Parathyroid adenoma (tissue), 2 donors: ENCODE measurements at regions not wholly inside any gene's neighbourhood (a gene's known extent, or its start where the extent isn't known, plus 50 kb on each side); places are given as distances from the start of the nearest gene placed in this dataset.

Source experiments
- H2AFZ ChIP-seq: fragments of 300-600 bp; sonication (generic); one replicate; pipeline ENCODE4 v1.7.0; 2017; ENCODE audit warnings: antibody characterized with exemption, mild to moderate bottlenecking
- H3K27ac ChIP-seq: fragments of 300-600 bp; sonication (generic); one replicate; pipeline ENCODE4 v1.7.0; 2017
- H3K27me3 ChIP-seq: fragments of 300-600 bp; sonication (generic); one replicate; pipeline ENCODE4 v1.7.0; 2017; ENCODE audit warnings: low read length; ENCODE audit not compliant: control insufficient read depth, insufficient read depth
- H3K36me3 ChIP-seq: fragments of 300-600 bp; sonication (generic); one replicate; pipeline ENCODE4 v1.7.0; 2017; ENCODE audit warnings: low read length; ENCODE audit not compliant: control insufficient read depth, insufficient read depth
- H3K4me1 ChIP-seq: fragments of 300-600 bp; sonication (generic); one replicate; pipeline ENCODE4 v1.7.0; 2017; ENCODE audit warnings: control low read depth
- H3K4me2 ChIP-seq: fragments of 300-600 bp; sonication (generic); one replicate; pipeline ENCODE4 v1.7.0; 2017; ENCODE audit warnings: low read length
- H3K4me3 ChIP-seq: fragments of 300-600 bp; sonication (generic); one replicate; pipeline ENCODE4 v1.7.0; 2017; ENCODE audit warnings: low read depth, low read length
- H3K79me2 ChIP-seq: fragments of 300-600 bp; sonication (generic); one replicate; pipeline ENCODE4 v1.7.0; 2017; ENCODE audit warnings: control low read depth
- H3K9ac ChIP-seq: fragments of 300-600 bp; sonication (generic); one replicate; pipeline ENCODE4 v1.7.0; 2017; ENCODE audit warnings: mild to moderate bottlenecking
- H3K9me3 ChIP-seq: fragments of 300-600 bp; sonication (generic); one replicate; pipeline ENCODE4 v1.7.0; 2017; ENCODE audit warnings: low read length; ENCODE audit not compliant: control insufficient read depth
- TF ChIP-seq, protein P1 (sequence below): fragments of 300-600 bp; sonication (generic); IDR thresholded peaks from one replicate; pipeline ENCODE4 v1.7.0; 2017; ENCODE audit warnings: antibody characterized with exemption, mild to moderate bottlenecking
- donor health status: primary hyperparathyroidism.

DNA sequence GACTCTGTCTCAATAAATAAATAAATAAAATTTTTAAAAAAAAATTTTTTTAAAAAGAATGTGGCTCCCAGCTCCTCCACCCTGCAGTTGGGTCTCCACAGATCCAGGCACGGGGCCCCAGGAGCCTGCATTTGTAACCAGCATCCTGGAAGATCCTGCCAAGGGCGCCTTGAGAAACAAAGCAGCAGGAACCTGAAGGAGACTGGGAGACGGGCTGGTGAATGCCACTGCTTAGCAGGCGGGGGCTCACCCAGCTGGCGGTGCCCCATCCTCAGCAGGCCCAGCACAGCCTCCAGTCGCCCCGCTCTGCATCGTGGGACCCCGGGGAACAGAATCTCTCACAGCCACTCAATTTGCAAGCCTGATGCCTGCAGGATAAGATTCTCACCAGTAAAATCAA is 187.5 kb upstream of the SALL3 start:
- Histone ChIP-seq H3K79me2 (no peaks in the 10 kb centered on the region), H3K9me3 (no peaks in the 10 kb centered on the region), H3K9ac (no peak overlapping the region), H3K4me3 (no peak overlapping the region), H3K27me3 (no peaks in the 10 kb centered on the region), H3K27ac (no peak overlapping the region), H3K4me2 (no peak overlapping the region), H3K4me1 (no peaks in the 10 kb centered on the region), H2AFZ (no peak overlapping the region), H3K36me3 (no peaks in the 10 kb centered on the region)
- TF ChIP-seq, protein P1, sequence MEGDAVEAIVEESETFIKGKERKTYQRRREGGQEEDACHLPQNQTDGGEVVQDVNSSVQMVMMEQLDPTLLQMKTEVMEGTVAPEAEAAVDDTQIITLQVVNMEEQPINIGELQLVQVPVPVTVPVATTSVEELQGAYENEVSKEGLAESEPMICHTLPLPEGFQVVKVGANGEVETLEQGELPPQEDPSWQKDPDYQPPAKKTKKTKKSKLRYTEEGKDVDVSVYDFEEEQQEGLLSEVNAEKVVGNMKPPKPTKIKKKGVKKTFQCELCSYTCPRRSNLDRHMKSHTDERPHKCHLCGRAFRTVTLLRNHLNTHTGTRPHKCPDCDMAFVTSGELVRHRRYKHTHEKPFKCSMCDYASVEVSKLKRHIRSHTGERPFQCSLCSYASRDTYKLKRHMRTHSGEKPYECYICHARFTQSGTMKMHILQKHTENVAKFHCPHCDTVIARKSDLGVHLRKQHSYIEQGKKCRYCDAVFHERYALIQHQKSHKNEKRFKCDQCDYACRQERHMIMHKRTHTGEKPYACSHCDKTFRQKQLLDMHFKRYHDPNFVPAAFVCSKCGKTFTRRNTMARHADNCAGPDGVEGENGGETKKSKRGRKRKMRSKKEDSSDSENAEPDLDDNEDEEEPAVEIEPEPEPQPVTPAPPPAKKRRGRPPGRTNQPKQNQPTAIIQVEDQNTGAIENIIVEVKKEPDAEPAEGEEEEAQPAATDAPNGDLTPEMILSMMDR: no peak

DNA sequence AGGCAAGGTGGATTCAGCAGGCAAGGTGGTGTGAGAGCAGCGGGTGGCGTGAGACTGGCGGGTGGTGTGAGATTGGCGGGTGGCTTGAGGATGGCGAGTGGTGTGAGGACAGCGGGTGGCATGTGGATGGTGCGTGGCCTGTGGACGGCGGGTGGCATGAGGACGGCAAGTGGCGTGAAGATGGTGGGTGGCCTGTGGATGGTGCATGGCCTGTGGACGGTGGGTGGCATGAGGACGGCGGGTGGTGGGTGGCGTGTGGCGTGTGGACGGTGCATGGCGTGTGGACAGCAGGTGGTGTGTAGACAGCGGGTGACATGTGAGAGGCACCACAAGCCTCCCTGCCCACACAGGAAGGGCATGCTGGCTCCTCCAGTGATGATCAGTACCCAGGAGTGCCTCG is 186.9 kb upstream of the SALL3 start:
- Histone ChIP-seq H3K4me1 (no peaks in the 10 kb centered on the region), H3K9me3 (no peaks in the 10 kb centered on the region), H3K4me2 (no peak overlapping the region), H3K9ac (no peak overlapping the region), H3K27me3 (no peaks in the 10 kb centered on the region), H3K27ac (no peak overlapping the region), H3K79me2 (no peaks in the 10 kb centered on the region), H3K36me3 (no peaks in the 10 kb centered on the region), H3K4me3 (no peak overlapping the region), H2AFZ (no peak overlapping the region)
- TF ChIP-seq, protein P1: no peak

DNA sequence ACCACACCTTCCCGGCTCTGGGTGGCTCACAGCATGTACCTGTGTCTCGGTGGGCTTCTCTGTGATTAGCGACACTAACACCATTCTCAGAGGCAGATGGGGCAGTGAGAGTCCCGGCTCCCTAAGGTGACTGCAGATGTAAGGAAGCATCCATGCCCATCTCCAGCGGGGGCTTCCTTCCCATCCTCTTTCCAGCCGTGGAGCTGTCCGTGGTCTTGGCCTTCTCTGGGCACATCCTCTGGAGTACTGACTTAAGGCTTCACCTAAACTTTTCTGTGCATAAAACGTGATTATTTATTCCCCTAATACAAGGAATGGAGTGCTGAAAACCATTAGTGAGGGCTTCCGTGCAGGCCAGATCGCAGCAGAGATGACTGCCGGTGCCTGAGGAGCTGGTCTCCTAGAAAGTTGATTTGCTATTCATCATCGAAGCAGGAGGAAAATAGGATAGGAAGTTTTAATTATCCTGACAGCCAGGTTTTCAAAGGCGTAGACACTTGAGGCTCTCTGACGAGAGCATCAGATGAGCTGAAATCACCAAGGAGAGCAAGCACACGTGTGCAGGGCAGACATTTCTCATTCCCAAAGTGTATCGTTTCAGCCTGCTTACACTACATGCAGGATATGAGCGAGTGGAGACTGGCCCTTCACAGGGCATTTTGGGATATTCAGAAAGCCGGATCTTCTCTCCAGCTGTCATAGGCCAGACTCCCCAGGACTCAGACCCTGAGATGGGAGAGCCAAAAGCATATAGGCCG is 186.1 kb upstream of the SALL3 start:
- TF ChIP-seq, protein P1: no peak
- no peak overlapping the region for H3K9ac ChIP-seq

DNA sequence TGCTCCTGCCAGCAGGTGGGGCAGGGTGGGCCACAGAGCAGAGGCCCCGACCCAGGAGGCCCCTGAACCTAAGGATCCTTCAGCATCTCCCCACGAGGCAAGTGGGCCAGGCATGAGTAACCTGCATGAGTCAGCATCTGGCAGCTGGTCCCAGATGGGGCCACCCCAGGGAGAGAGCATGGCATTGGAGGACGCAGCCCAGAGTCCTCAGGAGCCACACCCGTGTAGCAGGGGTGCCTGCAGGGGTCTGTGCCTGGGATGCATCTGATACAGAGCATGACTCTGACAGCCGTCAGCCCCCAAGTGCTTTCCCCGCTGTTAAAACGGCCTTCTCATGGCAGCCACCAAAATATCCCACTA is 185.6 kb upstream of the SALL3 start:
- Histone ChIP-seq H3K4me1 (no peaks in the 10 kb centered on the region), H3K36me3 (no peaks in the 10 kb centered on the region), H3K27me3 (no peaks in the 10 kb centered on the region), H2AFZ (no peak overlapping the region), H3K9ac (no peak overlapping the region), H3K27ac (no peak overlapping the region), H3K9me3 (no peaks in the 10 kb centered on the region), H3K4me2 (no peak overlapping the region), H3K79me2 (no peaks in the 10 kb centered on the region), H3K4me3 (no peak overlapping the region)
- TF ChIP-seq, protein P1: no peak

More for the DNA sequence above, 186.1 kb upstream of the SALL3 start:
- no peaks in the 10 kb centered on the region for H3K9me3 ChIP-seq
- no peak overlapping the region for H2AFZ ChIP-seq
- no peaks in the 10 kb centered on the region for H3K79me2 ChIP-seq
- H3K4me3 ChIP-seq: no peak overlapping the region
- no peaks in the 10 kb centered on the region for H3K27me3 ChIP-seq
- H3K36me3 ChIP-seq: no peaks in the 10 kb centered on the region
- no peaks in the 10 kb centered on the region for H3K4me1 ChIP-seq
- H3K27ac ChIP-seq: no peak overlapping the region
- H3K4me2 ChIP-seq: no peak overlapping the region
